GM12878 (cell line): ENCODE measurements at regions not wholly inside any gene's neighbourhood (a gene's known extent, or its start where the extent isn't known, plus 50 kb on each side); places are given as distances from the start of the nearest gene placed in this dataset.

Source experiments
- ATAC-seq: fragments of 200-7000 bp; cut with Tn5 transposase; 3 replicates; pipeline ENCODE4 v1.9.1; 2020; ENCODE audit warnings: mild to moderate bottlenecking, moderate library complexity
- BruUV-seq: library from RNA; stranded (reverse); fragments of 400-500 nt; replicated peaks from 2 replicates; lab custom pipeline; 2021; lab: Mats Ljungman, UMichigan
- CTCF ChIA-PET: fragments of 300-600 bp; sonication (Branson Sonifier 250); formaldehyde crosslinking; extraction: SDS; loops from one replicate; lab custom pipeline; 2021; ENCODE audit warnings: inconsistent platforms; lab: Yijun Ruan, JAX
- POLR2A ChIA-PET: fragments of 350-600 bp; formaldehyde crosslinking; extraction: SDS; loops from one replicate; lab custom pipeline; 2021; ENCODE audit warnings: inconsistent platforms; lab: Charles Lee
- RAD21 ChIA-PET: fragments of 300-600 bp; sonication (Branson Sonifier 250); formaldehyde crosslinking; loops from one replicate; lab custom pipeline; 2023; ENCODE audit warnings: antibody characterized with exemption; ENCODE audit not compliant: unreplicated experiment; lab: Charles Lee
- SMC1A ChIA-PET: fragments of 300-600 bp; sonication (Branson Sonifier 250); formaldehyde crosslinking; loops from one replicate; lab custom pipeline; 2023; ENCODE audit not compliant: unreplicated experiment, uncharacterized antibody; lab: Charles Lee
- DNase-seq: peaks from one replicate; pipeline ENCODE4 v3.0.0-alpha.2; 2011; ENCODE audit warnings: low read depth, low spot score
- FAIRE-seq: peaks from 3 replicates; lab custom pipeline; 2011; peaks lifted over from hg19 to GRCh38; lab: Jason Lieb, UNC
- H2AFZ ChIP-seq: 2 replicates; pipeline ENCODE4 v1.6.0; 2011; ENCODE audit warnings: low read depth, low read length, control low read depth; ENCODE audit not compliant: control insufficient read depth
- H3K27ac ChIP-seq: 2 replicates; pipeline ENCODE4 v1.5.1; 2011; ENCODE audit warnings: control low read depth; ENCODE audit not compliant: control insufficient read depth, insufficient read depth
- H3K27me3 ChIP-seq, 2 experiments: replicated peaks in 1 of 2; 2 replicates each; pipeline versions ENCODE4 v1.6.0 to v1.6.1; 2011; ENCODE audit warnings: low read length in 1 of 2; ENCODE audit not compliant: control insufficient read depth in 2 of 2, insufficient read depth in 2 of 2
- H3K36me3 ChIP-seq, 2 experiments: 2 replicates each; pipeline ENCODE4 v1.5.1; 2011; ENCODE audit warnings: low read length in 1 of 2; ENCODE audit not compliant: control insufficient read depth in 2 of 2, insufficient read depth in 2 of 2
- H3K4me1 ChIP-seq: 2 replicates; pipeline ENCODE4 v1.6.1; 2011; ENCODE audit warnings: mild to moderate bottlenecking, low read length, moderate library complexity, mixed read lengths; ENCODE audit not compliant: control insufficient read depth, insufficient read depth
- H3K4me2 ChIP-seq: 2 replicates; pipeline ENCODE4 v1.6.0; 2011; ENCODE audit warnings: control low read depth; ENCODE audit not compliant: control insufficient read depth, insufficient read depth
- H3K4me3 ChIP-seq: fragments of 200-600 bp; sonication (generic); 2 replicates; pipeline ENCODE4 v1.5.1; 2016
- H3K79me2 ChIP-seq: 2 replicates; pipeline ENCODE4 v1.6.0; 2011; ENCODE audit warnings: low read length; ENCODE audit not compliant: control insufficient read depth, insufficient read depth
- H3K9ac ChIP-seq: 2 replicates; pipeline ENCODE4 v1.8.0; 2011; ENCODE audit warnings: low read length, control low read depth, mixed read lengths; ENCODE audit not compliant: control insufficient read depth, insufficient read depth
- H3K9me3 ChIP-seq: replicated peaks from 3 replicates; pipeline ENCODE4 v1.5.1; 2011; ENCODE audit warnings: mild to moderate bottlenecking, low read length; ENCODE audit not compliant: control insufficient read depth, insufficient read depth
- H4K20me1 ChIP-seq: 2 replicates; pipeline ENCODE4 v1.6.0; 2011; ENCODE audit not compliant: control insufficient read depth, insufficient read depth
- ETV6 ChIP-seq, 2 experiments: fragments of 450-650 bp in 1 of 2; IDR thresholded peaks in 1 of 2; conservative IDR thresholded peaks in 1 of 2; 2 replicates each; pipeline ENCODE4 v1.6.1; 2014; ENCODE audit warnings: antibody characterized with exemption in 1 of 2, borderline replicate concordance in 1 of 2, low read depth in 1 of 2, mild to moderate bottlenecking in 1 of 2, moderate library complexity in 1 of 2
- FOS ChIP-seq: IDR thresholded peaks from 3 replicates; pipeline ENCODE4 v1.6.1; 2011; ENCODE audit warnings: borderline replicate concordance; ENCODE audit not compliant: insufficient read length; ENCODE audit errors: extremely low read depth
- HDAC2 ChIP-seq: fragments of 200-600 bp; sonication (generic); IDR thresholded peaks from 2 replicates; pipeline ENCODE4 v1.6.1; 2017
- MYB ChIP-seq: fragments of 150-350 bp; IDR thresholded peaks from 2 replicates; pipeline ENCODE4 v1.6.1; 2014; ENCODE audit warnings: mild to moderate bottlenecking, low read depth, low read length, borderline replicate concordance
- PRDM15 ChIP-seq: fragments of 450-650 bp; formaldehyde crosslinking; IDR thresholded peaks from 2 replicates; pipeline ENCODE4 v1.4.0; 2020; ENCODE audit warnings: mild to moderate bottlenecking, moderate library complexity
- RAD51 ChIP-seq: fragments of 450-650 bp; IDR thresholded peaks from 2 replicates; pipeline ENCODE4 v1.6.1; 2016; ENCODE audit warnings: moderate library complexity, mild to moderate bottlenecking, inconsistent platforms
- SIX5 ChIP-seq: IDR thresholded peaks from 2 replicates; pipeline ENCODE4 v1.6.1; 2011; ENCODE audit warnings: mild to moderate bottlenecking, low read depth, low read length, moderate library complexity; ENCODE audit not compliant: severe bottlenecking
- SUZ12 ChIP-seq: fragments of 200-600 bp; sonication (generic); IDR thresholded peaks from one replicate; pipeline ENCODE4 v1.6.1; 2018; ENCODE audit warnings: antibody characterized with exemption, mild to moderate bottlenecking; ENCODE audit not compliant: unreplicated experiment
- ZZZ3 ChIP-seq: IDR thresholded peaks from 2 replicates; pipeline ENCODE4 v1.6.1; 2011; ENCODE audit warnings: low read depth; ENCODE audit not compliant: control insufficient read depth, insufficient read length
- WGBS: methylation state at CpG from one replicate; pipeline ENCODE4 v1.1.6; 2016; ENCODE audit warnings: low lambda C conversion rate; ENCODE audit not compliant: insufficient replicate concordance, insufficient coverage; ENCODE audit errors: missing lambda C conversion rate; 5-methylcytosine and 5-hydroxymethylcytosine counted together
- in situ Hi-C: fragments of 300-500 bp; cut with MboI; formaldehyde crosslinking; loops from 9 replicates; pipeline ENCODE4 v1.14.3; 2018; ENCODE audit warnings: mixed read lengths
- intact Hi-C: fragments of 100-400 bp; cut with micrococcal nuclease; formaldehyde crosslinking; loops from one replicate; pipeline ENCODE4 v1.14.2; 2022; ENCODE audit not compliant: unreplicated experiment
- TF ChIP-seq, protein P1 (sequence below): fragments of 450-650 bp; IDR thresholded peaks from 2 replicates; pipeline ENCODE4 v1.6.1; 2017; ENCODE audit warnings: mild to moderate bottlenecking

GRCh38 chr19:5215431-5215830, 125.2 kb downstream of the PTPRS start (continued):
- TF ChIP-seq FOS: no peak

- ChIA-PET SMC1A (no interaction called here), POLR2A (no interaction called here), CTCF (no interaction called here), RAD21 (interaction anchor here (1.8 kb wide), 1 partner anchor 84 kb away, joined by 5 read pairs; no protein-coding TSS in a partner anchor)
- in situ Hi-C loops (no loop called here), intact Hi-C loops (no loop called here)
- no peaks in the 10 kb centered on the region for H3K79me2 ChIP-seq
- H3K4me1 ChIP-seq: peaks cover 10% of the 10 kb centered on the region
- no peaks in the 10 kb centered on the region for H3K36me3 ChIP-seq
- H4K20me1 ChIP-seq: no peaks in the 10 kb centered on the region
- no peak overlapping the region for H3K27ac ChIP-seq
- no peak for DNase-seq
- H3K4me3 ChIP-seq: no peak overlapping the region
- no peak for FAIRE-seq
- 70% methylated on average over 6 of the region's 6 CpGs for WGBS
- H3K4me2 ChIP-seq: no peak overlapping the region
- BruUV-seq: no TSS peak
- TF ChIP-seq FOS: no peak
- no peak overlapping the region for H3K9ac ChIP-seq
- H2AFZ ChIP-seq: no peak overlapping the region
- no peaks in the 10 kb centered on the region; the same call in 2 of the 3 replicates for H3K9me3 ChIP-seq
- no peaks in the 10 kb centered on the region for H3K27me3 ChIP-seq
- ATAC-seq: no peak
These were observed 125.7 kb downstream of the PTPRS start for GRCh38 chr19:5214902-5215301.

GRCh38 chr19:5214371-5214770, 126.2 kb downstream of the PTPRS start:
- FAIRE-seq: no peak
- SMC1A ChIA-PET: no interaction called here
- no peak for TF ChIP-seq RAD51
- TF ChIP-seq ETV6 (conservative IDR thresholded peaks at IDR 0.05 in 1 of 2, IDR thresholded peaks at IDR 0.05 in 1 of 2; ENCODE audit: borderline replicate concordance in 1 of 2, low read depth in 1 of 2): no peak
- TF ChIP-seq HDAC2: no peak
- no peak for TF ChIP-seq ZZZ3
- TF ChIP-seq, protein P1, sequence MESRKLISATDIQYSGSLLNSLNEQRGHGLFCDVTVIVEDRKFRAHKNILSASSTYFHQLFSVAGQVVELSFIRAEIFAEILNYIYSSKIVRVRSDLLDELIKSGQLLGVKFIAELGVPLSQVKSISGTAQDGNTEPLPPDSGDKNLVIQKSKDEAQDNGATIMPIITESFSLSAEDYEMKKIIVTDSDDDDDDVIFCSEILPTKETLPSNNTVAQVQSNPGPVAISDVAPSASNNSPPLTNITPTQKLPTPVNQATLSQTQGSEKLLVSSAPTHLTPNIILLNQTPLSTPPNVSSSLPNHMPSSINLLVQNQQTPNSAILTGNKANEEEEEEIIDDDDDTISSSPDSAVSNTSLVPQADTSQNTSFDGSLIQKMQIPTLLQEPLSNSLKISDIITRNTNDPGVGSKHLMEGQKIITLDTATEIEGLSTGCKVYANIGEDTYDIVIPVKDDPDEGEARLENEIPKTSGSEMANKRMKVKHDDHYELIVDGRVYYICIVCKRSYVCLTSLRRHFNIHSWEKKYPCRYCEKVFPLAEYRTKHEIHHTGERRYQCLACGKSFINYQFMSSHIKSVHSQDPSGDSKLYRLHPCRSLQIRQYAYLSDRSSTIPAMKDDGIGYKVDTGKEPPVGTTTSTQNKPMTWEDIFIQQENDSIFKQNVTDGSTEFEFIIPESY: no peak
- TF ChIP-seq SIX5: no peak
- no peak for TF ChIP-seq SUZ12
- TF ChIP-seq PRDM15 (CRISPR knock-in tag): no peak
- TF ChIP-seq MYB: no peak

More at GRCh38 chr19:5214371-5214770, 126.2 kb downstream of the PTPRS start:
- in situ Hi-C loops: no loop called here
- no peaks in the 10 kb centered on the region for H4K20me1 ChIP-seq
- ChIA-PET RAD21 (no interaction called here), CTCF (no interaction called here), POLR2A (interaction anchor here (0.6 kb wide), 1 partner anchor 28 kb away, joined by 6 read pairs; no protein-coding TSS in a partner anchor)
- H3K4me1 ChIP-seq: peaks cover 10% of the 10 kb centered on the region
- no peak overlapping the region for H3K27ac ChIP-seq
- no peaks in the 10 kb centered on the region for H3K79me2 ChIP-seq
- no peak overlapping the region for H2AFZ ChIP-seq
- H3K9ac ChIP-seq: no peak overlapping the region
- ATAC-seq: no peak
- intact Hi-C loops: no loop called here
- no peak overlapping the region for H3K4me2 ChIP-seq
- no TSS peak for BruUV-seq
- no peak for DNase-seq
- no peaks in the 10 kb centered on the region for H3K36me3 ChIP-seq
- no peak overlapping the region for H3K4me3 ChIP-seq
- no peaks in the 10 kb centered on the region for H3K27me3 ChIP-seq
- 86% methylated on average over 23 of the region's 23 CpGs for WGBS
- H3K9me3 ChIP-seq: no peaks in the 10 kb centered on the region; the same call in 2 of the 3 replicates
